Ishikawa (cell line): ENCODE measurements at regions not wholly inside any gene's neighbourhood (a gene's known extent, or its start where the extent isn't known, plus 50 kb on each side); places are given as distances from the start of the nearest gene placed in this dataset.

Experiments used
- CEBPB ChIP-seq: IDR thresholded peaks from 2 replicates; pipeline ENCODE4 v1.6.1; 2012
- CREB1 ChIP-seq: IDR thresholded peaks from 2 replicates; pipeline ENCODE4 v1.6.1; 2012; ENCODE audit warnings: low read depth
- EGR1 ChIP-seq: IDR thresholded peaks from 2 replicates; pipeline ENCODE4 v1.6.1; 2012
- EP300 ChIP-seq: IDR thresholded peaks from 2 replicates; pipeline ENCODE4 v1.6.1; 2012; ENCODE audit warnings: borderline replicate concordance
- FOXM1 ChIP-seq: IDR thresholded peaks from 2 replicates; pipeline ENCODE4 v1.6.1; 2012; ENCODE audit warnings: low read depth, borderline replicate concordance
- MAX ChIP-seq: IDR thresholded peaks from 2 replicates; pipeline ENCODE4 v1.6.1; 2012
- NFIC ChIP-seq: IDR thresholded peaks from 2 replicates; pipeline ENCODE4 v1.6.1; 2012
- RAD21 ChIP-seq: IDR thresholded peaks from 2 replicates; pipeline ENCODE4 v1.6.1; 2012; ENCODE audit warnings: low read depth
- TAF1 ChIP-seq: IDR thresholded peaks from 2 replicates; pipeline ENCODE4 v1.6.1; 2012; ENCODE audit warnings: low read depth, mild to moderate bottlenecking
- TCF12 ChIP-seq: IDR thresholded peaks from 2 replicates; pipeline ENCODE4 v1.6.1; 2012; ENCODE audit warnings: low read depth
- TEAD4 ChIP-seq: IDR thresholded peaks from 2 replicates; pipeline ENCODE4 v1.6.1; 2012
- YY1 ChIP-seq: IDR thresholded peaks from 2 replicates; pipeline ENCODE4 v1.6.1; 2012; ENCODE audit warnings: low read depth
- ZBTB7A ChIP-seq: IDR thresholded peaks from 2 replicates; pipeline ENCODE4 v1.6.1; 2012; ENCODE audit warnings: low read depth
- TF ChIP-seq, protein P1 (sequence below): IDR thresholded peaks from 2 replicates; pipeline ENCODE4 v1.6.1; 2012
- TF ChIP-seq, protein P2 (sequence below): IDR thresholded peaks from 2 replicates; pipeline ENCODE4 v1.6.1; 2012; ENCODE audit warnings: low read depth, mild to moderate bottlenecking

DNA sequence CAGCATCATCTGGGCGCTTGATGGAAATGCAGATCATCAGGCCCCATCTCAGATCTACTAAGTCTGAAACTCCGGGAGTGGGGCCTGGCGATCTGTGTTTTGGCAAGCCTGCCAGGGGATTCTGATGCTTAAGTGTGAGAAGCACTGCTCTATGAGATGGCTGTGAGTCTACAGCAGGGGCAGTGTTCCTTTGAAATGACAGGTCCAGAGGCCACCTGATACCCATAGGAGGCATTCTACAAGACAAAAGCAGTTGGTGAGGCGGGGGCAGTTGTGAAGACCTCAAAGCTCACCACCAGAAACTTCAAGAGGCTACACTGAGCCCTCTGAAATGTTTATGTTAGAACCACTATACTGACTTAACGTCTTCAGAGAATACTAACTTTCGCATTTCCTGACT lies 86.9 kb upstream of the SPATA31D4 start:
- no peak for TF ChIP-seq MAX
- TF ChIP-seq, protein P1, sequence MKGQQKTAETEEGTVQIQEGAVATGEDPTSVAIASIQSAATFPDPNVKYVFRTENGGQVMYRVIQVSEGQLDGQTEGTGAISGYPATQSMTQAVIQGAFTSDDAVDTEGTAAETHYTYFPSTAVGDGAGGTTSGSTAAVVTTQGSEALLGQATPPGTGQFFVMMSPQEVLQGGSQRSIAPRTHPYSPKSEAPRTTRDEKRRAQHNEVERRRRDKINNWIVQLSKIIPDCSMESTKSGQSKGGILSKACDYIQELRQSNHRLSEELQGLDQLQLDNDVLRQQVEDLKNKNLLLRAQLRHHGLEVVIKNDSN: no peak
- TF ChIP-seq CREB1: no peak
- TF ChIP-seq YY1: no peak
- TF ChIP-seq EGR1: no peak
- TF ChIP-seq NFIC: no peak
- TF ChIP-seq TEAD4: no peak
- TF ChIP-seq FOXM1: no peak
- TF ChIP-seq TAF1: no peak
- no peak for TF ChIP-seq ZBTB7A
- no peak for TF ChIP-seq CEBPB
- TF ChIP-seq, protein P2, sequence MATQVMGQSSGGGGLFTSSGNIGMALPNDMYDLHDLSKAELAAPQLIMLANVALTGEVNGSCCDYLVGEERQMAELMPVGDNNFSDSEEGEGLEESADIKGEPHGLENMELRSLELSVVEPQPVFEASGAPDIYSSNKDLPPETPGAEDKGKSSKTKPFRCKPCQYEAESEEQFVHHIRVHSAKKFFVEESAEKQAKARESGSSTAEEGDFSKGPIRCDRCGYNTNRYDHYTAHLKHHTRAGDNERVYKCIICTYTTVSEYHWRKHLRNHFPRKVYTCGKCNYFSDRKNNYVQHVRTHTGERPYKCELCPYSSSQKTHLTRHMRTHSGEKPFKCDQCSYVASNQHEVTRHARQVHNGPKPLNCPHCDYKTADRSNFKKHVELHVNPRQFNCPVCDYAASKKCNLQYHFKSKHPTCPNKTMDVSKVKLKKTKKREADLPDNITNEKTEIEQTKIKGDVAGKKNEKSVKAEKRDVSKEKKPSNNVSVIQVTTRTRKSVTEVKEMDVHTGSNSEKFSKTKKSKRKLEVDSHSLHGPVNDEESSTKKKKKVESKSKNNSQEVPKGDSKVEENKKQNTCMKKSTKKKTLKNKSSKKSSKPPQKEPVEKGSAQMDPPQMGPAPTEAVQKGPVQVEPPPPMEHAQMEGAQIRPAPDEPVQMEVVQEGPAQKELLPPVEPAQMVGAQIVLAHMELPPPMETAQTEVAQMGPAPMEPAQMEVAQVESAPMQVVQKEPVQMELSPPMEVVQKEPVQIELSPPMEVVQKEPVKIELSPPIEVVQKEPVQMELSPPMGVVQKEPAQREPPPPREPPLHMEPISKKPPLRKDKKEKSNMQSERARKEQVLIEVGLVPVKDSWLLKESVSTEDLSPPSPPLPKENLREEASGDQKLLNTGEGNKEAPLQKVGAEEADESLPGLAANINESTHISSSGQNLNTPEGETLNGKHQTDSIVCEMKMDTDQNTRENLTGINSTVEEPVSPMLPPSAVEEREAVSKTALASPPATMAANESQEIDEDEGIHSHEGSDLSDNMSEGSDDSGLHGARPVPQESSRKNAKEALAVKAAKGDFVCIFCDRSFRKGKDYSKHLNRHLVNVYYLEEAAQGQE: no peak
- TF ChIP-seq EP300: no peak
- no peak for TF ChIP-seq TCF12

GRCh38 chr9:81844131-81844567 lies 84.1 kb upstream of the SPATA31D4 start:
- TF ChIP-seq TEAD4 (peak; percentile 29; the same call in 1 of the 2 replicates), EP300 (no peak)

GRCh38 chr9:81847181-81847915 lies 80.9 kb upstream of the SPATA31D4 start:
- TF ChIP-seq TCF12: no peak
- no peak for TF ChIP-seq EGR1
- TF ChIP-seq EP300: no peak

DNA sequence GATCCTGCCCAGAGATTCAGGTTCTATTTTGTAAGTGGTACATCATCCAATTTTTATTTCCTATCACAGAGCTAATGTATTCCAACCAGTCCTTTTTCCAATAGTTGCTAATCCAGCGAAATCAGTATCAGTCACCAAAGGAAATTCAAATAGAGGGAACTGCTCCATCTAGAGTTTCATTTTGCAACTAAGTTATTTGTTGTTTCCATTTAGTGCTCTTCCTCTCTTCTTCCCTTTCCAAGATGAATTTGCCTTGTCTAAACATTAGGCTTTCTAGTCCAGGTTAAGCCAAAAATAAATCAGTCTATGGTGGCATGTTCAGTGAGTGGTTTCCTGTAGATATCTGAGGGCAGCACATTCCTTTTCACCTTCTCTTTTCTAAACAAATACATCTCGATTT lies 79.8 kb upstream of the SPATA31D4 start:
- TF ChIP-seq CREB1 (no peak), RAD21 (peak; percentile 32)

GRCh38 chr9:81849631-81850259 lies 78.5 kb upstream of the SPATA31D4 start:
- TF ChIP-seq FOXM1: no peak

GRCh38 chr9:81850724-81851123 lies 77.5 kb upstream of the SPATA31D4 start:
- TF ChIP-seq EGR1 (no peak), TCF12 (no peak), NFIC (no peak), ZBTB7A (no peak), RAD21 (no peak), MAX (no peak), CREB1 (no peak), YY1 (no peak), EP300 (no peak), TEAD4 (no peak)
- TF ChIP-seq, protein P1: no peak
- TF ChIP-seq, protein P2: no peak

DNA sequence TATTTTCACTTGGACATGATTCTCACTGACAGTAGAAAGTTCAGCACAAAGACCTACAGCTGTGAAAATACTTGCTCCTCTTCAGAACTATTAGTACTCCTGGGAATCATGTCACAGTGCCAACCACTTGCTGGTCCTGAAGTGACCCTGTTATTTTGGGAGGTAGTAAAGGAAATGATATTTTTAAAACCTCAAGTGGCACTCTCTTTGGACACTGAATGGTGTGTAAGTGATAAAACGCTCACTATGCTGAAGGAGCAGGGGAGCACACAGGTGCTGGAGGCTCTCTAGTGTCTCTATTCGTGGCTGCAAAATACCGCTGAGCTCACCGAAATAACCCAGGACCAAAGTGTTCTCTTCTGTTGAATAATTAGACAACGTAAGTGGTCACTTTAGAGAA lies 76.9 kb upstream of the SPATA31D4 start:
- TF ChIP-seq TAF1 (no peak), EGR1 (no peak), CEBPB (no peak), MAX (no peak), ZBTB7A (no peak), TEAD4 (no peak), RAD21 (no peak), TCF12 (no peak), NFIC (no peak), EP300 (no peak), FOXM1 (no peak), CREB1 (no peak), YY1 (no peak)
- TF ChIP-seq, protein P1: no peak
- TF ChIP-seq, protein P2: no peak
